OCI-LY1 (cell line): ENCODE measurements at regions not wholly inside any gene's neighbourhood (a gene's known extent, or its start where the extent isn't known, plus 50 kb on each side); places are given as distances from the start of the nearest gene placed in this dataset.

Experiments
- CTCF ChIP-seq: fragments of 200-600 bp; sonication (generic), shearing (Covaris generic); IDR thresholded peaks from 2 replicates; pipeline ENCODE4 v1.5.1; 2017; ENCODE audit warnings: mild to moderate bottlenecking, antibody characterized with exemption, low read length, moderate library complexity, mixed read lengths
- EZH2 ChIP-seq: fragments of 200-600 bp; sonication (generic), shearing (Covaris generic); IDR thresholded peaks from 2 replicates; pipeline ENCODE4 v1.8.0; 2017; ENCODE audit warnings: borderline replicate concordance, mixed run types, mild to moderate bottlenecking, antibody characterized with exemption, low read length, moderate library complexity, mixed read lengths

GRCh38 chr4:12409507-12410190, 981.0 kb upstream of the HS3ST1 start:
- TF ChIP-seq CTCF (no peak), EZH2 (no peak)
